HFFc6 (cell line): ENCODE measurements at regions not wholly inside any gene's neighbourhood (a gene's known extent, or its start where the extent isn't known, plus 50 kb on each side); places are given as distances from the start of the nearest gene placed in this dataset.

Experiments
- DNase-seq: peaks from one replicate; pipeline ENCODE4 v3.0.0-alpha.2; 2018
- H3K27ac Mint-ChIP-seq: 2 replicates; pipeline ENCODE4 v1.8.0; 2020; ENCODE audit warnings: mild to moderate bottlenecking, mixed read lengths
- H3K27me3 Mint-ChIP-seq: 2 replicates; pipeline ENCODE4 v1.8.0; 2021; ENCODE audit warnings: mild to moderate bottlenecking, moderate library complexity, mixed read lengths; ENCODE audit not compliant: insufficient read depth
- H3K36me3 Mint-ChIP-seq: 2 replicates; pipeline ENCODE4 v1.8.0; 2021; ENCODE audit warnings: low read depth, mixed read lengths
- H3K4me1 Mint-ChIP-seq: 2 replicates; pipeline ENCODE4 v1.8.0; 2020; ENCODE audit warnings: low read depth, mixed read lengths
- H3K4me3 Mint-ChIP-seq: 2 replicates; pipeline ENCODE4 v1.8.0; 2020; ENCODE audit warnings: mild to moderate bottlenecking, moderate library complexity, mixed read lengths
- H3K9me3 Mint-ChIP-seq: 2 replicates; pipeline ENCODE4 v1.8.0; 2020; ENCODE audit warnings: mild to moderate bottlenecking, mixed read lengths
- TF ChIP-seq, protein P1 (sequence below): fragments of 200-600 bp; sonication (generic); IDR thresholded peaks from 2 replicates; pipeline ENCODE4 v1.5.0; 2021; ENCODE audit warnings: antibody characterized with exemption, mild to moderate bottlenecking

DNA sequence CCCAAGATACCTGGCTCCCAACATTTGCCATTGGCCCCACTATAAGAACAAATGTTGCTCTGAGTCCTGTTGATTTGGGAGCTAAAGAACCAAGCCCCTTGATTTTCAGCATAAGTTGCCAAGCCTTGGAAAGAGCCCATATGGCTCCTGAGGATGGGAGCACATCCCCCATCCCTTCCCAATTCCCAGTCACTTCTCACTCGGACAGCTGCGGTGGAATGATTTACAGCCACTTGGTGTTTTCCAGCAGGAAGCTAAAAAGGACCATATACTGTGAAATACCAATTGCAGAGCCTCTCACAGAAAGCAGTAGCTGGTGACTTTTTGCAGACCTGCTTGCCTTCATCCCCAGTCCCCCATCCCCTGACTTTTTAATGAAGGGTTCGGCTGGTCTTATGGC, 524.6 kb downstream of the GRIN2A start:
- Mint-ChIP-seq H3K27me3 (no peaks in the 10 kb centered on the region; the same call in 1 of the 2 replicates), H3K27ac (no peak overlapping the region), H3K9me3 (peaks cover 20% of the 10 kb centered on the region), H3K36me3 (0 out of 2 replicates have a peak, but pooled peaks cover 4% of the 10 kb centered on the region), H3K4me1 (no peaks in the 10 kb centered on the region), H3K4me3 (no peak overlapping the region)
- TF ChIP-seq, protein P1, sequence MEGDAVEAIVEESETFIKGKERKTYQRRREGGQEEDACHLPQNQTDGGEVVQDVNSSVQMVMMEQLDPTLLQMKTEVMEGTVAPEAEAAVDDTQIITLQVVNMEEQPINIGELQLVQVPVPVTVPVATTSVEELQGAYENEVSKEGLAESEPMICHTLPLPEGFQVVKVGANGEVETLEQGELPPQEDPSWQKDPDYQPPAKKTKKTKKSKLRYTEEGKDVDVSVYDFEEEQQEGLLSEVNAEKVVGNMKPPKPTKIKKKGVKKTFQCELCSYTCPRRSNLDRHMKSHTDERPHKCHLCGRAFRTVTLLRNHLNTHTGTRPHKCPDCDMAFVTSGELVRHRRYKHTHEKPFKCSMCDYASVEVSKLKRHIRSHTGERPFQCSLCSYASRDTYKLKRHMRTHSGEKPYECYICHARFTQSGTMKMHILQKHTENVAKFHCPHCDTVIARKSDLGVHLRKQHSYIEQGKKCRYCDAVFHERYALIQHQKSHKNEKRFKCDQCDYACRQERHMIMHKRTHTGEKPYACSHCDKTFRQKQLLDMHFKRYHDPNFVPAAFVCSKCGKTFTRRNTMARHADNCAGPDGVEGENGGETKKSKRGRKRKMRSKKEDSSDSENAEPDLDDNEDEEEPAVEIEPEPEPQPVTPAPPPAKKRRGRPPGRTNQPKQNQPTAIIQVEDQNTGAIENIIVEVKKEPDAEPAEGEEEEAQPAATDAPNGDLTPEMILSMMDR, result no peak
- no peak for DNase-seq

DNA sequence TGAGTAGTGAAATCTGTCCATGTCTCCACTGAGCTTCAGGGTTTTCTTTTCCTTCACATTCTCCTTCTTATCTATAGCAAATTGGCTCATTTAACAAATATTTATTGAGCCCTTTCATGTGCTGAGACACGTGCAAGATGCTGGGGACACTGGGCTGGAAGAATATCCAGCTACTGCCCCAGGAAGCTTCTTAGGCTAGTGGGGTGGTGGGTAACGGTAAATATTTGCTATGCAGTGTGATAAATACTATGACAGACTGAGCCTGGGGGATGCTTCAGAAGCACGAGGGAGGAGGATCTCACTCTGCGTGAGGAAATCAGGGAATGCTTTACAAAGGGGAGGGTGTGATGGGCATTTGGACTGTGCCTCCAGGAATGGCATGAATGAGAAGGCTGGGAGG, 524.1 kb downstream of the GRIN2A start:
- Mint-ChIP-seq H3K9me3 (peaks cover 20% of the 10 kb centered on the region), H3K4me3 (no peak overlapping the region), H3K36me3 (0 out of 2 replicates have a peak, but pooled peaks cover 4% of the 10 kb centered on the region), H3K27me3 (no peaks in the 10 kb centered on the region; the same call in 1 of the 2 replicates), H3K27ac (no peak overlapping the region), H3K4me1 (no peaks in the 10 kb centered on the region)
- TF ChIP-seq, protein P1, result no peak
- DNase-seq, result no peak

DNA sequence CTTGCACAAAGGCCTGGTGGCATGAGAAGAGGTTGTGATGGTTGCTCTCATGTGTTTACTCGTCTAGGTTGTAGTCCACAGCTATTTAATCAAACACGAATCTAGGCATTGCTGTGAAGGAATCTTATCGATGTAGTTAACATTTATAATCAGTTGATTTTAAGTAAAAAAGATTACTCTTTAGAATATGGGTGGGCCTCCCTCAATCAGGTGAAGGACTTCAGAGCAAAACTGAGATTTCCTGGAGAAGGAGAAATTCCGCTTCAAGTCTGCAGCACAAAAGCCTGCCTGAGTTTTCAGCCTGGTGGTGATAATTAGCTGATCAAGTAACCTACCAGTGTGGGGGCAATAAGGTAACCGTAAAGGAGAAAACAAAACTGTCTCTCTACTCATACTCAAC, 523.6 kb downstream of the GRIN2A start:
- no peaks in the 10 kb centered on the region for H3K4me1 Mint-ChIP-seq
- peaks cover 20% of the 10 kb centered on the region for H3K9me3 Mint-ChIP-seq
- no peak overlapping the region for H3K27ac Mint-ChIP-seq
- no peaks in the 10 kb centered on the region; the same call in 1 of the 2 replicates for H3K27me3 Mint-ChIP-seq
- H3K36me3 Mint-ChIP-seq, result 0 out of 2 replicates have a peak, but pooled peaks cover 4% of the 10 kb centered on the region
- H3K4me3 Mint-ChIP-seq, result no peak overlapping the region
- TF ChIP-seq, protein P1, result no peak
- no peak for DNase-seq

DNA sequence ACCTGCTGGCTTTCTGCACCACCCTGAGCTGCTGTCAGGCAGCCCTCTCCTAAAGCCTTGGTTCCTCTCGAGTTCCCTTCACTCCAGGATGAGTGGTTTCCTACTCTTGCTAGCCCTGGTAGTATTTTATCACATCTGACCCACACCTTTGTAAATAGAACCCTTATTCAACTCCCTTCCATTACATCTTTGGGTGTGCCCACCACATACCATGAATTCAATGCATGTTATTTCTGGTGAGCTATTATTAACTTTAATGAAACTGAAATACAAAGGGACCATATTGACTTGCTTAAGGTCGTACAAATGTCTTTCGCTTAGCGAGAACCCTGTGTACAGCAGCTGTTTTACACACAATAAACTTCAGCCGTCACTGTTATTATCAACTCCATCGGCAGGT, 521.3 kb downstream of the GRIN2A start:
- TF ChIP-seq, protein P1, result no peak
- Mint-ChIP-seq H3K27ac (no peak overlapping the region), H3K27me3 (no peaks in the 10 kb centered on the region; the same call in 1 of the 2 replicates), H3K9me3 (peaks cover 25% of the 10 kb centered on the region), H3K4me3 (no peak overlapping the region), H3K4me1 (no peaks in the 10 kb centered on the region), H3K36me3 (0 out of 2 replicates have a peak, but pooled peaks cover 4% of the 10 kb centered on the region)
- DNase-seq, result no peak

DNA sequence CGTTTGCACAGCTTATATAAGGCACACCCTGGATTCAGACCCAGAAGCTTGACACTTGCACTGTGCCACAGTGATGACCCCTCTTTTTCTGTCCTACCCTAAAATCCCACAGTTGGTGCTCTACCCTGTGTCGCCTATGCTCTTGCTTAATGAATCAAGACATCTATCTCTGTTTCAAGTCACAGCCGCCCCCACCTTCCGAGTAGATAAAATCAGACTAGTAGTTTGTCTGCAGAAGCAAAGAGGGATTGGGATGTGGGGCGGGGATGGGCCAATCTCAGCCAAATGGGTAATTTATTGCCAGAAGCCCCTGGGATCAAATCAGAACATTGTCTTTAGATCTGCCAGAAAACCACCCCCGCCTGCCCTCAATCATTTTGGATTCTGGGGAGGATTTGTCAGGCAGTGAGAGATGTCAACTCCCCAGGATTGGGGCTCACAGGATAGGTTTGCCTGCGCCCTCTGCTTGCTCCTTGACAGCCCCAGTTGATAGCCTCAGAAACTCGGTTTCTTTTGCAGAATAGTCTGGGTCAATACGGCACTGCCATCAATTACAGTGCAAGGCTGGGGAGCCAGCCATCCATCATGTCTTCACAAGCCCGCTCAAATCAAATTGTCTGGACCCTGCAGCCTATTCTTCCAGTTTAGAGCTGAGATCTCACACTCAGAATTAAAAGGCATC, 520.8 kb downstream of the GRIN2A start:
- no peak overlapping the region for H3K27ac Mint-ChIP-seq
- H3K4me1 Mint-ChIP-seq, result no peaks in the 10 kb centered on the region
- H3K4me3 Mint-ChIP-seq, result no peak overlapping the region
- 0 out of 2 replicates have a peak, but pooled peaks cover 4% of the 10 kb centered on the region for H3K36me3 Mint-ChIP-seq
- TF ChIP-seq, protein P1, result no peak
- H3K27me3 Mint-ChIP-seq, result no peaks in the 10 kb centered on the region; the same call in 1 of the 2 replicates
- H3K9me3 Mint-ChIP-seq, result peaks cover 26% of the 10 kb centered on the region
- DNase-seq, result no peak
